PC-3 (cell line): ENCODE measurements at regions not wholly inside any gene's neighbourhood (a gene's known extent, or its start where the extent isn't known, plus 50 kb on each side); places are given as distances from the start of the nearest gene placed in this dataset.

Experiments used
- EZH2 ChIP-seq: fragments of 300-600 bp; sonication (generic); IDR thresholded peaks from one replicate; pipeline ENCODE4 v1.6.1; 2017; ENCODE audit warnings: antibody characterized with exemption, mild to moderate bottlenecking, low read length; ENCODE audit not compliant: unreplicated experiment
- EZH2phosphoT487 ChIP-seq: fragments of 300-600 bp; sonication (generic); IDR thresholded peaks from 2 replicates; pipeline ENCODE4 v1.6.1; 2018; ENCODE audit warnings: mild to moderate bottlenecking, antibody characterized with exemption, low read length, borderline replicate concordance
- TF ChIP-seq, protein P1 (sequence below): fragments of 300-600 bp; sonication (generic); conservative IDR thresholded peaks from 2 replicates; pipeline ENCODE4 v1.5.1; 2017; ENCODE audit warnings: antibody characterized with exemption, low read depth, mild to moderate bottlenecking, low read length

DNA sequence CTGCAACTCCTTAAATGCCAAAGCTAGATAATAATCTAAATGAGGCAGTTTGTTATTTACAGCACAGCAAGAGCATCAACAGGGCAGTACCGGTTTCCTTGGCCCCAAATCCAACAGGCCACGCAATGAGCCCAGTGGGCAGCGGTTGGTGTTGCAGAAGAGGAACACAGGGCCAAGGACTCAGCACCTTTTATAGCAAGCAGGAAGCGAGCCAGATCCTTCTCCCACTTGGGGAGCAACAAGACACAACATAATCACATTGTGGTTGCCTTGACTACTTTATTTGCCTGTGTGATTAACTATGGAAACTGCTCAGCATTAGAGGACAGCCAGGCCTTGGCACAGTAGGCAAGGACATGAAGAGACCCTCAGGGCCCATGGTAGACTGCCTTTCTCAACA, 67.1 kb upstream of the HTR2A start:
- TF ChIP-seq, protein P1, sequence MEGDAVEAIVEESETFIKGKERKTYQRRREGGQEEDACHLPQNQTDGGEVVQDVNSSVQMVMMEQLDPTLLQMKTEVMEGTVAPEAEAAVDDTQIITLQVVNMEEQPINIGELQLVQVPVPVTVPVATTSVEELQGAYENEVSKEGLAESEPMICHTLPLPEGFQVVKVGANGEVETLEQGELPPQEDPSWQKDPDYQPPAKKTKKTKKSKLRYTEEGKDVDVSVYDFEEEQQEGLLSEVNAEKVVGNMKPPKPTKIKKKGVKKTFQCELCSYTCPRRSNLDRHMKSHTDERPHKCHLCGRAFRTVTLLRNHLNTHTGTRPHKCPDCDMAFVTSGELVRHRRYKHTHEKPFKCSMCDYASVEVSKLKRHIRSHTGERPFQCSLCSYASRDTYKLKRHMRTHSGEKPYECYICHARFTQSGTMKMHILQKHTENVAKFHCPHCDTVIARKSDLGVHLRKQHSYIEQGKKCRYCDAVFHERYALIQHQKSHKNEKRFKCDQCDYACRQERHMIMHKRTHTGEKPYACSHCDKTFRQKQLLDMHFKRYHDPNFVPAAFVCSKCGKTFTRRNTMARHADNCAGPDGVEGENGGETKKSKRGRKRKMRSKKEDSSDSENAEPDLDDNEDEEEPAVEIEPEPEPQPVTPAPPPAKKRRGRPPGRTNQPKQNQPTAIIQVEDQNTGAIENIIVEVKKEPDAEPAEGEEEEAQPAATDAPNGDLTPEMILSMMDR: no peak
- TF ChIP-seq EZH2 (no peak), EZH2phosphoT487 (no peak)
